ENCODE measurements at regions not wholly inside any gene's neighbourhood (a gene's known extent, or its start where the extent isn't known, plus 50 kb on each side); places are given as distances from the start of the nearest gene placed in this dataset.

DNA sequence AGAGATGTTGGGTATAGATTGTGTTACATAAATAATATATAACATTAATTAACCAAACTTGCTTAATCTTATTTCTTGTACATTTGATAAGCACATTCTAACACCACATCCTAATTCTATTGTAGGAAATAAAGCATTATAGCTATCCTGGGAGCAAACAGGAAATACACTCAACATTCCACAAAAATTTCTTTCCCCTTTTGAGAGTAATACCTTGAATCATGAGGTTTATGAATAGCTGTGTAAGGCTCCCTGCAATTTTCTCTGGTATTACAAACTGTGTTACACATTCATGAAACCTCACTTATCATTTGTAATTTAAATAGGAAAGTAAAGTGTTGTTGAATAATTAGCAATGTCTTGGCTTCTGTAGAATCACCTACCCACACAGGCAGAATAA, 95.1 kb downstream of the TMEM47 start:
- intact Hi-C loops (cut with micrococcal nuclease): no loop called here
- Histone ChIP-seq H3K36me3 (ENCODE audit: control insufficient read depth in 1 of 2, insufficient read depth in 2 of 2, low read length in 2 of 2) (no peaks in the 10 kb centered on the region), H3K9me2 (ENCODE audit: insufficient read depth) (no peaks in the 10 kb centered on the region), H3K4me1 (ENCODE audit: control insufficient read depth in 1 of 2, insufficient read depth in 2 of 2, low read length in 2 of 2) (no peaks in the 10 kb centered on the region), H2AFZ (ENCODE audit: low read depth, low read length, poor library complexity, severe bottlenecking) (no peak overlapping the region), H3K27me3 (ENCODE audit: insufficient read depth, low read length) (no peaks in the 10 kb centered on the region), H3K9me3 (ENCODE audit: control insufficient read depth in 1 of 2, insufficient read depth in 1 of 2, low read depth in 1 of 2, low read length in 2 of 2) (no peaks in the 10 kb centered on the region), H3K79me2 (ENCODE audit: insufficient read depth, low read length) (no peaks in the 10 kb centered on the region), H3K4me2 (ENCODE audit: low read length) (no peak overlapping the region), H4K20me1 (ENCODE audit: insufficient read depth) (no peaks in the 10 kb centered on the region), H3K27ac (ENCODE audit: low read depth, low read length) (no peak overlapping the region), H3K9ac (ENCODE audit: low read length) (no peak overlapping the region), H3K4me3 (replicated peaks in 1 of 2; ENCODE audit: low read depth in 1 of 2, low read length in 2 of 2) (no peak overlapping the region)
- no peak for ATAC-seq
- CTCF ChIA-PET: no interaction called here
- RAD21 ChIA-PET (ENCODE audit: low non-redundant PET in 1 of 2, low total read pairs in 2 of 2, uncharacterized antibody in 2 of 2, unreplicated experiment in 2 of 2): no interaction called here
- BruUV-seq (replicated peaks): no TSS peak
- no peak for TF ChIP-seq POLR2AphosphoS5 (IDR thresholded peaks at IDR 0.05; ENCODE audit: low read depth, low read length)
- no peak for TF ChIP-seq JUND (IDR thresholded peaks at IDR 0.05)
- no peak for TF ChIP-seq ATF3 (IDR thresholded peaks at IDR 0.05)
- no peak for TF ChIP-seq ZNF274 (IDR thresholded peaks at IDR 0.05; ENCODE audit: low read depth, low read length)
- TF ChIP-seq MAX (IDR thresholded peaks at IDR 0.05): no peak
- TF ChIP-seq, protein P1, sequence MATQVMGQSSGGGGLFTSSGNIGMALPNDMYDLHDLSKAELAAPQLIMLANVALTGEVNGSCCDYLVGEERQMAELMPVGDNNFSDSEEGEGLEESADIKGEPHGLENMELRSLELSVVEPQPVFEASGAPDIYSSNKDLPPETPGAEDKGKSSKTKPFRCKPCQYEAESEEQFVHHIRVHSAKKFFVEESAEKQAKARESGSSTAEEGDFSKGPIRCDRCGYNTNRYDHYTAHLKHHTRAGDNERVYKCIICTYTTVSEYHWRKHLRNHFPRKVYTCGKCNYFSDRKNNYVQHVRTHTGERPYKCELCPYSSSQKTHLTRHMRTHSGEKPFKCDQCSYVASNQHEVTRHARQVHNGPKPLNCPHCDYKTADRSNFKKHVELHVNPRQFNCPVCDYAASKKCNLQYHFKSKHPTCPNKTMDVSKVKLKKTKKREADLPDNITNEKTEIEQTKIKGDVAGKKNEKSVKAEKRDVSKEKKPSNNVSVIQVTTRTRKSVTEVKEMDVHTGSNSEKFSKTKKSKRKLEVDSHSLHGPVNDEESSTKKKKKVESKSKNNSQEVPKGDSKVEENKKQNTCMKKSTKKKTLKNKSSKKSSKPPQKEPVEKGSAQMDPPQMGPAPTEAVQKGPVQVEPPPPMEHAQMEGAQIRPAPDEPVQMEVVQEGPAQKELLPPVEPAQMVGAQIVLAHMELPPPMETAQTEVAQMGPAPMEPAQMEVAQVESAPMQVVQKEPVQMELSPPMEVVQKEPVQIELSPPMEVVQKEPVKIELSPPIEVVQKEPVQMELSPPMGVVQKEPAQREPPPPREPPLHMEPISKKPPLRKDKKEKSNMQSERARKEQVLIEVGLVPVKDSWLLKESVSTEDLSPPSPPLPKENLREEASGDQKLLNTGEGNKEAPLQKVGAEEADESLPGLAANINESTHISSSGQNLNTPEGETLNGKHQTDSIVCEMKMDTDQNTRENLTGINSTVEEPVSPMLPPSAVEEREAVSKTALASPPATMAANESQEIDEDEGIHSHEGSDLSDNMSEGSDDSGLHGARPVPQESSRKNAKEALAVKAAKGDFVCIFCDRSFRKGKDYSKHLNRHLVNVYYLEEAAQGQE (IDR thresholded peaks at IDR 0.05; ENCODE audit: low read depth): no peak
- TF ChIP-seq SRF (IDR thresholded peaks at IDR 0.05; ENCODE audit: low read depth): no peak
- TF ChIP-seq YY1 (IDR thresholded peaks at IDR 0.05; ENCODE audit: extremely low read depth, insufficient replicate concordance, low read depth, low read length): no peak
- DNase-seq (ENCODE audit: low read depth, low spot score): no peak
- POLR2A ChIA-PET: no interaction called here

Measured in HCT116 (cell line).